ENCODE measurements at regions not wholly inside any gene's neighbourhood (a gene's known extent, or its start where the extent isn't known, plus 50 kb on each side); places are given as distances from the start of the nearest gene placed in this dataset.

GRCh38 chr12:83528571-83528970 is 841.9 kb downstream of the TMTC2 start:
- no peak for TF ChIP-seq CTCF (IDR thresholded peaks at IDR 0.05; ENCODE audit: poor library complexity, severe bottlenecking)
- no peak overlapping the region for H3K27ac ChIP-seq (ENCODE audit: poor library complexity, severe bottlenecking)
- DNase-seq (ENCODE audit: low spot score) (no peak), ATAC-seq (ENCODE audit: low read depth) (no peak)
- no peaks in the 10 kb centered on the region for H3K9me3 ChIP-seq (ENCODE audit: severe bottlenecking)
- H3K27me3 ChIP-seq (ENCODE audit: insufficient read depth, poor library complexity, severe bottlenecking) = no peaks in the 10 kb centered on the region
- no peaks in the 10 kb centered on the region for H3K36me3 ChIP-seq (ENCODE audit: low read depth)
- no peak overlapping the region for H3K4me3 ChIP-seq (ENCODE audit: severe bottlenecking)
- no peaks in the 10 kb centered on the region for H3K4me1 ChIP-seq (ENCODE audit: insufficient read depth, poor library complexity, severe bottlenecking)

- DNase-seq (ENCODE audit: low spot score) (no peak), ATAC-seq (ENCODE audit: low read depth) (no peak)
- no peak overlapping the region for H3K27ac ChIP-seq (ENCODE audit: poor library complexity, severe bottlenecking)
- no peaks in the 10 kb centered on the region for H3K9me3 ChIP-seq (ENCODE audit: severe bottlenecking)
- H3K36me3 ChIP-seq (ENCODE audit: low read depth) = no peaks in the 10 kb centered on the region
- H3K4me3 ChIP-seq (ENCODE audit: severe bottlenecking) = no peak overlapping the region
- H3K4me1 ChIP-seq (ENCODE audit: insufficient read depth, poor library complexity, severe bottlenecking) = no peaks in the 10 kb centered on the region
- H3K27me3 ChIP-seq (ENCODE audit: insufficient read depth, poor library complexity, severe bottlenecking) = no peaks in the 10 kb centered on the region
- no peak for TF ChIP-seq CTCF (IDR thresholded peaks at IDR 0.05; ENCODE audit: poor library complexity, severe bottlenecking)
Measured at GRCh38 chr12:83527810-83528209, 841.1 kb downstream of the TMTC2 start.

GRCh38 chr12:83515306-83516026 is 828.8 kb downstream of the TMTC2 start:
- TF ChIP-seq CTCF (IDR thresholded peaks at IDR 0.05; ENCODE audit: poor library complexity, severe bottlenecking) = no peak
- Histone ChIP-seq H3K9me3 (ENCODE audit: severe bottlenecking) (no peaks in the 10 kb centered on the region), H3K4me1 (ENCODE audit: insufficient read depth, poor library complexity, severe bottlenecking) (peaks cover 3% of the 10 kb centered on the region), H3K27ac (ENCODE audit: poor library complexity, severe bottlenecking) (no peak overlapping the region), H3K36me3 (ENCODE audit: low read depth) (no peaks in the 10 kb centered on the region), H3K27me3 (ENCODE audit: insufficient read depth, poor library complexity, severe bottlenecking) (no peaks in the 10 kb centered on the region), H3K4me3 (ENCODE audit: severe bottlenecking) (no peak overlapping the region)
- DNase-seq (ENCODE audit: low spot score) (no peak), ATAC-seq (ENCODE audit: low read depth) (no peak)

- ATAC-seq (ENCODE audit: low read depth) = peak; percentile 99
- no peak overlapping the region for H3K4me3 ChIP-seq (ENCODE audit: severe bottlenecking)
Measured at GRCh38 chr12:83514372-83514771, 827.7 kb downstream of the TMTC2 start.

More at GRCh38 chr12:83514372-83514771, 827.7 kb downstream of the TMTC2 start:
- Histone ChIP-seq H3K27ac (ENCODE audit: poor library complexity, severe bottlenecking) (no peak overlapping the region), H3K9me3 (ENCODE audit: severe bottlenecking) (no peaks in the 10 kb centered on the region), H3K4me1 (ENCODE audit: insufficient read depth, poor library complexity, severe bottlenecking) (peaks cover 3% of the 10 kb centered on the region), H3K36me3 (ENCODE audit: low read depth) (no peaks in the 10 kb centered on the region), H3K27me3 (ENCODE audit: insufficient read depth, poor library complexity, severe bottlenecking) (no peaks in the 10 kb centered on the region)
- no peak for DNase-seq (ENCODE audit: low spot score)
- no peak for TF ChIP-seq CTCF (IDR thresholded peaks at IDR 0.05; ENCODE audit: poor library complexity, severe bottlenecking)
